ENCODE measurements at regions not wholly inside any gene's neighbourhood (a gene's known extent, or its start where the extent isn't known, plus 50 kb on each side); places are given as distances from the start of the nearest gene placed in this dataset.

GRCh38 chr12:97701901-97702300, 239.3 kb downstream of the RMST start:
- no peak overlapping the region for H3K27ac ChIP-seq (ENCODE audit: control insufficient read depth, insufficient read depth)
- H2AFZ ChIP-seq (ENCODE audit: control insufficient read depth, low read depth, low read length): no peak overlapping the region
- intact Hi-C loops (cut with micrococcal nuclease; ENCODE audit: unreplicated experiment): no loop called here
- ATAC-seq (no peak), FAIRE-seq (no peak), DNase-seq (ENCODE audit: low read depth, low spot score) (no peak)
- no peak overlapping the region for H3K4me3 ChIP-seq
- no TSS peak for BruUV-seq (replicated peaks)
- no peaks in the 10 kb centered on the region for H3K9me3 ChIP-seq (replicated peaks; ENCODE audit: control insufficient read depth, insufficient read depth, low read length)
- H3K4me1 ChIP-seq (ENCODE audit: control insufficient read depth, insufficient read depth, low read length): no peaks in the 10 kb centered on the region
- SMC1A ChIA-PET (ENCODE audit: uncharacterized antibody, unreplicated experiment): no interaction called here
- no peaks in the 10 kb centered on the region for H3K79me2 ChIP-seq (ENCODE audit: control insufficient read depth, insufficient read depth, low read length)
- no peak overlapping the region for H3K9ac ChIP-seq (ENCODE audit: control insufficient read depth, insufficient read depth, low read length)
- no peak overlapping the region for H3K4me2 ChIP-seq (ENCODE audit: control insufficient read depth, insufficient read depth)
- in situ Hi-C loops (cut with MboI): no loop called here
- H3K27me3 ChIP-seq (replicated peaks in 1 of 2; ENCODE audit: control insufficient read depth in 2 of 2, insufficient read depth in 2 of 2, low read length in 1 of 2): no peaks in the 10 kb centered on the region
- WGBS (ENCODE audit: insufficient coverage, insufficient replicate concordance, low lambda C conversion rate, missing lambda C conversion rate): 42% methylated on average over 4 of the region's 4 CpGs
- CTCF ChIA-PET: no interaction called here
- POLR2A ChIA-PET: no interaction called here
- RAD21 ChIA-PET (ENCODE audit: unreplicated experiment): no interaction called here
- TF ChIP-seq ELK1 (IDR thresholded peaks at IDR 0.05; ENCODE audit: low read depth, low read length): no peak
- no peak for TF ChIP-seq POLR2AphosphoS2 (IDR thresholded peaks at IDR 0.05; ENCODE audit: low read depth, low read length)
- no peak for TF ChIP-seq JUND (IDR thresholded peaks at IDR 0.05; ENCODE audit: low read depth, low read length)
- H4K20me1 ChIP-seq (ENCODE audit: control insufficient read depth, insufficient read depth): no peaks in the 10 kb centered on the region
- no peaks in the 10 kb centered on the region for H3K36me3 ChIP-seq (ENCODE audit: control insufficient read depth in 2 of 2, insufficient read depth in 2 of 2, low read length in 1 of 2)

GRCh38 chr12:97711392-97711791, 248.8 kb downstream of the RMST start:
- POLR2A ChIA-PET: no interaction called here
- no peak for TF ChIP-seq POLR2AphosphoS2 (IDR thresholded peaks at IDR 0.05; ENCODE audit: low read depth, low read length)
- no peak for TF ChIP-seq SRF (IDR thresholded peaks at IDR 0.05; ENCODE audit: low read depth in 2 of 2, low read length in 2 of 2)
- TF ChIP-seq CBX5 (IDR thresholded peaks at IDR 0.05; ENCODE audit: low read depth): no peak
- TF ChIP-seq POU2F2 (IDR thresholded peaks at IDR 0.05; ENCODE audit: borderline replicate concordance, low read depth, low read length): no peak
- no peak for TF ChIP-seq PML (IDR thresholded peaks at IDR 0.05; ENCODE audit: low read length)
- no peak for TF ChIP-seq NR2F1 (conservative IDR thresholded peaks at IDR 0.05)
- no peak for TF ChIP-seq SIN3A (IDR thresholded peaks at IDR 0.05; ENCODE audit: low read depth, low read length)
- TF ChIP-seq CREB1 (IDR thresholded peaks at IDR 0.05; ENCODE audit: low read depth): no peak
- TF ChIP-seq EED (IDR thresholded peaks at IDR 0.05; ENCODE audit: low read depth): no peak
- TF ChIP-seq E4F1 (IDR thresholded peaks at IDR 0.05; ENCODE audit: borderline replicate concordance, partially characterized antibody): no peak
- no peak for TF ChIP-seq JUND (IDR thresholded peaks at IDR 0.05; ENCODE audit: low read depth, low read length)
- TF ChIP-seq ASH2L (IDR thresholded peaks at IDR 0.05; ENCODE audit: borderline replicate concordance, low read depth): no peak
- TF ChIP-seq SKIL (IDR thresholded peaks at IDR 0.05; ENCODE audit: low read depth, poor library complexity, severe bottlenecking): no peak

More at GRCh38 chr12:97711392-97711791, 248.8 kb downstream of the RMST start:
- no peak overlapping the region for H3K4me2 ChIP-seq (ENCODE audit: control insufficient read depth, insufficient read depth)
- H4K20me1 ChIP-seq (ENCODE audit: control insufficient read depth, insufficient read depth): no peaks in the 10 kb centered on the region
- H3K9ac ChIP-seq (ENCODE audit: control insufficient read depth, insufficient read depth, low read length): no peak overlapping the region
- H3K27me3 ChIP-seq (replicated peaks in 1 of 2; ENCODE audit: control insufficient read depth in 2 of 2, insufficient read depth in 2 of 2, low read length in 1 of 2): no peaks in the 10 kb centered on the region; a peak in 1 of 4 replicates
- H2AFZ ChIP-seq (ENCODE audit: control insufficient read depth, low read depth, low read length): no peak overlapping the region
- FAIRE-seq (no peak), ATAC-seq (no peak), DNase-seq (ENCODE audit: low read depth, low spot score) (no peak)
- no peaks in the 10 kb centered on the region for H3K9me3 ChIP-seq (replicated peaks; ENCODE audit: control insufficient read depth, insufficient read depth, low read length)
- no peaks in the 10 kb centered on the region for H3K4me1 ChIP-seq (ENCODE audit: control insufficient read depth, insufficient read depth, low read length)
- no peaks in the 10 kb centered on the region for H3K36me3 ChIP-seq (ENCODE audit: control insufficient read depth in 2 of 2, insufficient read depth in 2 of 2, low read length in 1 of 2)
- in situ Hi-C loops (cut with MboI) (no loop called here), intact Hi-C loops (cut with micrococcal nuclease; ENCODE audit: unreplicated experiment) (no loop called here)
- 4% methylated on average over 1 of the region's 1 CpG for WGBS (ENCODE audit: insufficient coverage, insufficient replicate concordance, low lambda C conversion rate, missing lambda C conversion rate)
- no TSS peak for BruUV-seq (replicated peaks)
- H3K79me2 ChIP-seq (ENCODE audit: control insufficient read depth, insufficient read depth, low read length): no peaks in the 10 kb centered on the region
- no peak overlapping the region for H3K27ac ChIP-seq (ENCODE audit: control insufficient read depth, insufficient read depth)
- ChIA-PET RAD21 (ENCODE audit: unreplicated experiment) (no interaction called here), CTCF (no interaction called here), SMC1A (ENCODE audit: uncharacterized antibody, unreplicated experiment) (no interaction called here)
- H3K4me3 ChIP-seq: no peak overlapping the region
